ENCODE measurements at regions not wholly inside any gene's neighbourhood (a gene's known extent, or its start where the extent isn't known, plus 50 kb on each side); places are given as distances from the start of the nearest gene placed in this dataset.
"Not testable (repeated sequence)": the region's sequence is repeated elsewhere in the genome, so short reads cannot be mapped to it uniquely, and the experiment has no call there.

DNA sequence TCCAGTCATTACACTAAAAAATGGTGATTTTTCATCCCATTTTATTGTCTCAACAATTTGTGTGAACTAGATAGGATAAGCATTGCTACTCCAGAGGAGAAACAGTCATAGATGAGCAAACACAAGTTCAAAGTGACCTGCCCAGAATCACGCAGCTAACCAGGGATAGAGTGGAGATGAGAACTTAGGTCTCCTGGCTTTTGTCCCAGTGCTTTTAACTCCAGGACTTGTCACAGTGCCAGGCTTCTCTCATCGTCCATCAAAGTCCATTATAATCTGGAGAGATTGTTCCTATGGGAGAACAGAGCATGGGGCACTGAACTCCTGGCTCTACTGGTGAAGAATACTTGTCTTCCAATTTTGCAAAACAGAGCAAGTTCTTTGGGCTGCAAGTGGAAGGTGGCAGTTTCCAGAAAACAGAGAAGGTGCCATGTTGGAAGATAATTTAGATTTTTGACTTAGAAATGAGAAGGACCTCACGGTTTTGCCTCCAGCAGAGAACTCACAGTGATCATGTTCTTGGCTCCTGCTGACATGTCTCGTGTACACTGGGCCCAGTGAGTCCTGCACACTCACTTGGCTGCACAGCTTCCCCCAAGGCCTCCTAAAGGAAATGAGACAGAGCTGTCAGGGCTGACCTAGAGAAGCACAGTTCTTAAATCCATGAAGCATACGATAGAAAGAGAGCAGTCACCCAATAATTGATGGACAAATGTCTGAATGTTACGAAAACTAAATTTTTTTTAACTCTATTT is 322.9 kb upstream of the NRP1 start:
- DNase-seq (ENCODE audit: low read depth) = peak; percentile 92

DNA sequence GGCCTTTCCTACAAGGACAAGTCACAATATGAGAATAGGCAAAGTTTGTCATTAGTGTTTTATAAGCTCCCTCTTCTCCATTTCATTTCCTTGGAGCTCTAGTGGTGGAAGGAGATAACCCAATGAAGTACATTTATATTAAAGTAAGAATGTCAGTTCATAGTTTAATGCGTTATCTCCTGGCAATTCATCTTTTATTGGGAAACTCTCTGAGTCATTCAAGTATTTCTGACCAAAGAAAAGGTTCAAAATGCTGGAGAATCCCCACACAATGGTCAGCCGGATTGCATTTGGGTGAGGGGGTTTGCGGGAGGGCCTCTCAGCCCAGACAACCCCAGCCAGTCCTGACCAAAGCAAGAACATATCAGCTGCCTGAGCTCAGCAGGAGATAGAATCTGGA is 321.5 kb upstream of the NRP1 start:
- DNase-seq (ENCODE audit: low read depth) = peak; percentile 54

DNA sequence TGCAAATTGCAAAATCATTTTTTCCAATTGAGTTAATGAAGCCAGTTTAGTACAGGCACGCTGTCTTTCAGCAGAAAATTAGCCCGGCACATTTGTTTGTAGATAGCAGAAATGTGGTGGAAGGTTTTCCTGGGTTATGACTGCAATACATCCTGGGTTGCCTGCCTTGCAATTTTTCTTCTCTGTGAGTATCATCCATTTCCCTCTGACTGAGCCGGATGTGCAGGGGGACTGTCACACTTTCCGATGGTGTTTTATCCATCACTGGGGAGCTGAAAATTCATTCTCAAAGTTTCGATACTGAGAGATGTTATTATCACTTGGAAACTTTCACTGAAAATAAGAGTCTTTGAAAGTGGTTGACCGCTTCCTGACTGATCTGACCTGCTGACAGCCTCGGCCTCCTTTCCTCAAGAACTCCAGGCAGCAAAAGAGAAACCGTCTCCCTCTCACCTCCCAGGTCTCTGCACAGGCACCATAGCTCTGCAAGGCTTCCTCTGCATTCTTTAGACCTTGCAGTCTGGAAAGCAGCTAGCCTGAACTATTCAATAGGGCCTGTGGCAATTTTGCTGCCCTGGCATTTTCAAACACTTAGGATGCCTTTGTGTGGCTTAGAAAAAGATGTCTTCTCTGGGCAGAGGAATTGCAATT is 320.8 kb upstream of the NRP1 start:
- peak; percentile 70 for DNase-seq (ENCODE audit: low read depth)

DNA sequence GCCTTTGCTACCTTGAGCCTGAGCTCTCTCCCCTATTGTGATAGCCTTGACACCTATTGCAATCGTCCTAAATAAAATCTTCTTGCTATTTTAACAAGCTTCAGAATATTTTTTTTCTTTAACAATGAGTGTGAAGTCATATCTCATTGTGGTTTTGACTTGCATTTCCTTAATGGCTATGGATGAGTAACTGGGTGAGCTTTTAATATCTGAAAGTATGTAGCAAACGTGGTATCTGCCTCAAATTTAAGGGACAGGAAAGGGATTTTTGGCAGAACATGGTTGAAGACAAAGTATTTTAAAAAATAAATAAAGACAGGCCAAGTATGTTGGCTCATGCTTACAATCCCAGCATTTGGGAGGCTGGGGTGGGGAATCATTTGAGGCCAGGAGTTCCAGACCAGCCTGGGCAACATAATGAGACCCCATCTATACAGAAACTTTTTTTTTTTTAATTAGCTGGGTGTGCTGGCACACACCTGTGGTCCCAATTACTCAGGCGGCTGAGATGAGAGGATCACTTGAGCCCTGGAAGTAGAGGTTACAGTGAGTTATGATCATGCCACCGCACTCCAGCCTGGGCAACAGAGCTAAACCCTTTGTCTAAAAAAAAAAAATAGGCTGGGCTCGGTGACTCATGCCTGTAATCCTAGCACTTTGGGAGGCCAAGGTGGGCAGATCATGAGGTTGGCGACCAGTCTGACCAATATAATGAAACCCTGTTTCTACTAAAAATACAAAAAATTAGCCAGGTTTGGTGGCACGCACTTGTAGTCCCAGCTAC is 319.3 kb upstream of the NRP1 start:
- peak; percentile 82 for DNase-seq (ENCODE audit: low read depth)

DNA sequence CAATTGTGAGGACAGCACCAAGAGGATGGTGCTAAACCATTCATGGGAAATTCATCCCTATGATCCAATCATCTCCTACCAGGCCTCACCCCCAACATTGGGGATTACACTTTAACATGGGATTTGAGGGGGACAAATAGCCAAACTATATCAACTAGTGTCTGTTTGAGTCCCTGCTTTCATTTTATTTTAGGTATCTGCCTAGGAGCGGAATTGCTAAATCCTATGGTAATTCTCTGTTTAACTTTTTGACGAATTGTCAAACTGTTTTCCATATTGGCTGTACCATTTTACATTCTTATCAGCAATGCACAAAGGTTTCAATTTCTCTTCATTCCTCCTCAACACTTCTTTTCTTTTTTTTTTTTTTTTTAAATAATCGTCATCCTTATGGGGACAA is 318.4 kb upstream of the NRP1 start:
- DNase-seq (ENCODE audit: low read depth) = no peak

DNA sequence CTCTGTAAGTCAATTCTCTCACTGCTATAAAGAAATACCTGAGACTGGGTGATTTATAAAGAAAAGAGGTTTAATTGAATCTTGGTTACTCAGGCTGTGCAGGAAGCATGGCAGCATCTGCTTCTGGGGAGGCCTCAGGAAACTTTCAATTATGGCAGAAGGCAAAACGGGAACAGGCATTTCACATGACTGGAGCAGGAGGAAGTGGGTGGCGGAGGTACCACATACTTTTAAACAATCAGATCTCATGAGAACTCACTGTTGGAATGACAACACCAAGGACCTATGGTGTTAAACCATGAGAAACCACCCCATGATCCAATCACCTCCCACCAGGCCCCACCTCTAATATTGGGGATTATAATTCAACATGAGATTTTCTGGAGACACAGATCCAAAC is 315.7 kb upstream of the NRP1 start:
- not testable (repeated sequence) for DNase-seq (ENCODE audit: low read depth)

DNA sequence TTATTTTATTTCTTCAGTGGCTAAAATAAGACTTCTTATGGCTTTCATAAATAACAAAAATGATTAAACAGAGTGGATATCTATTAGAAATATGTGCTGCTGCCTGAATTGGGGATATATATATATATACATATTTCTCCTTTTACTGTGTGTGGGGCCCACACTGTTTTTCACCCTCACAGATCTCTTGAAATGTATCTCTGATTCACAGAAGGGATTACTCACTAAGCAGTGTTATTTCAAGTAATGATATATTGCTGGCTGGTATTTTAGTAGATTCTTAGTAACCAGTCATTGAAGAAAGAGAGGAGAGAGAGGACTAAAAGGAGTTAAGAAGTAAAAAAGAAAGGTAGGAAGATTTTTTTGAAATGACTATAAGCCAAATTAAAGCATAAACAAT is 308.6 kb upstream of the NRP1 start:
- peak; percentile 63 for DNase-seq (ENCODE audit: low read depth)

DNA sequence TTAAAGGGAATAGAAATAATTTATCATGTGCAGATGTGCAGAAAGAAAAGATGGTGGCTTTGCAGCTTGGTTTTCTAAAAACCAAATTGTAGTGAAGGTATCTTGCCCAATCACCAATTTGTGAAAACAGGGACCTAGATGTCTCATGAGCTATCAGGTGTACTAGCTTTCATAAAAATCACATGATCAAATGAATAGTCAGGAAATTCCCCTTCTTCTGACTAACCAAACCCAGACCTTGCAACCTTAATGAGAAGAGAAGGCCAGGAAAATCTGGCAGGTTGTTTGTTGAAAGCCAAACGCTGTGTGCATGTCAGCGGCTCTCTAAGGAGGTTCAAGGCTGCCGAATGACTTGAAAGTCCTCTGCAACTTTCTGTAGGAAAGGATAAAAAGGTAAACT is 304.4 kb upstream of the NRP1 start:
- DNase-seq (ENCODE audit: low read depth) = no peak

DNA sequence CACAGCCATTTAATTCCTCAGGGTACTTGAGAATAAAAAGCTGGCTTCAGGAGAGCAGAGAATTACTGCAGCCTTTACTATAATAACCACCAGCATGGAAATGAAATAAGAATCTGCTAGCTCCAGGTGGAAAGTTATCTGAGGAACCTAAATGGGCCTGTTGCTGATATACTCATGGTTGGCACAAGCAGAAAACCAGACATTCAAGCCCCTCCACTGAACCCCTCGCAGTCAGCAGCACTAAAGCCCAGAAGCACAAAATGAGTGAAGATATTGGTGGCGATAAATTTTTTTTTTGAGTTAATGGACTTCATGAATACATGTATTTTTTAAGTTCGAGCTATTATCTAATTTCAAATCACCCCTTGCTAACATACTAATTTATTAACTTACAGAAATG is 303.9 kb upstream of the NRP1 start:
- no peak for DNase-seq (ENCODE audit: low read depth)

DNA sequence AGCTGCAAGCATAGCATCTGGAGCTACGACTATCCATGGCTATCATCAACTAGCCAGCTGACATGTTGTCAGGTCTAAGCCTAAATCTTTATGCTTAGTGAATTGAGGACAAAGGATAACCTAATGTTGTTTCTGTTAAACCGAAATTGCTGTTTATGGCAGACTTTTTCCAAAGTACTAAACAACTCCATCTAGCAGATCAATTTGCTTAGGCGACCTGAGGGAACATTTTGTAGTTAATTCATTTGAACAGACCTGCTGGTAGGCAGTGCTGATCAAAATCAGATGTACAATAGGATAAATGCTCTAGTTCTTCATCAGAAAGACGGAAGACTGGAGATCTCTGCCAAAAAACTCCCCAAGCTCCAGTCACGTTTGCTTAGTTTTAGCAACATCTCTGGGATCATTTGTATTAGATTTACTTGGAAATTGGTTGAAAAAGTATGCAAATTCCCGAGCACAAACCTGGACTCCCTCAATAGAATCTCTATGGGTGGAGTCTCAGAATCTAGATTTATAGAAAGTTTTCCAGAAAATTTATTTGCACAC is 301.6 kb upstream of the NRP1 start:
- no peak for DNase-seq (ENCODE audit: low read depth)

DNA sequence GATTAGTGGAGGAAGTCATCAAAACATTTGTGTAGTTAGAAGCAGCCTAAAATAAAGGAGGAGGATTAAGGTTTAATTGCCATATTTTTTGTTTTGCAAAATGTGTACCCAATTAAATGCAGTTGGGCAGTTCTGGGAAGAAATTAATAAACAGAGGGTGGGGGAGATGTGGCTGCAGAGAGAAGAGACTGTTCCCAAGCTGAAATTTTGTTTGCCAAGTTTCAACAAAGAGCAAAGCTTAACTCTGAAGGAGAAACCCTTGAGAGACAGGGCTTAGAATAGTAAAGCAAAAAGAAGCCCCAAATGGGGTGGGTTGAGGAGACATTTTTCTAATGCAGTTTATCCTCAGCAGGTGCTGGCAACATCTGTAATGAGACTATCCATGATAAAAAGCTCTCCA is 298.0 kb upstream of the NRP1 start:
- DNase-seq (ENCODE audit: low read depth) = no peak

DNA sequence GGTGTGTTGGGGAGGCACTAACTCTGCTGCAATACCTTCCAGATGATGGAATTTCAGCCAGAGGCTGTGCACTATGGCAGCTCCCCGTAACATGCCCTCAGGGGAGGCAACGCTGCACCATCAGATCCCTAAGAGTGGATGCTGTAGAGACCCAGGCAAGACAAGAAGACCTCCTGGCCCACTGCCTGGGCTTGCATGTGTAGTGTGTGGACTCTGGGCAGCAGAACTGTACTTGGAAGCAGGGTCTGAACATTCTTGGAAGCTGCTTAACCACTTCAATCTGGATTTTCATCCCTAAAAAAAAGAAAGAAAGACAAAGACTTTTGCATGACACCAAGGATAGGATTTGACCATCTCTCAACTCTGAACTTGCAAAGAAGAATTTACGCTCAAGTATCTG is 297.5 kb upstream of the NRP1 start:
- peak; percentile 35 for DNase-seq (ENCODE audit: low read depth)

DNA sequence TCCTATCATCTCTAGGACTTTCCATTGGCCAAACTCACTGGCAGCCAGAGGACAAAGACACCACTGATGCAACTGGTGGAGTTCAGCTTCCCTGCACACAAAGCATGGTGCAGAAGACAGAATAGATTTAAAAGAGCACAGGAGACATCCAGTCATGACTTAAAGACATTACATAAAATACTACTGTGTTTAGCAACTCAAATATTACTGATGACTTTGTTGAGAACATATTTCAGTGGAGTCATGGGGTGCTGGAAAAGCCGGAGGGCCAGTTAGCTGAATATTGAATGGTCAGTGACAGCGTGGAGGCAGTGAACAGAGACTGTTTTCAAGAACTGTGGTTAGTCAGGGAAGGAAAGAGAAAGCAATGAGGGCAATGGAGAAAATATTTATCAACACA is 296.3 kb upstream of the NRP1 start:
- DNase-seq (ENCODE audit: low read depth) = no peak

DNA sequence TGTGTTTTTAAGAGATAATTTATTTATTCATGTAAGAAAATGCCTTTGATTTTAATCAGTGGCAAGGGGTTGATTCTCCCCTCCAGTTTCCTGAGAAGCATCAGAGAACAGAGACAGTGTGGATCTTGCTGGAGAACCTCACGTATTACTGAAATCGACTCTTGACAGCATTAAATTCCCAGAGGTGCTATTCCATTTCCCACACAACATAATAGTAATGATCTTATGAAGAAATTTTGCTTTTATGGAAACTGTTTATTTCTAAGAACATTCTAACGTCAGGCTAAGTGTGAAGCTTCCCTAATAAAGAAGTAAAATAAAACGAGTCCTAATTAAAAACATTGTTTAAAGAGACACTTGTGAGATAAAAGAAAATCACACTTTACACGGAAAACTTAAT is 293.1 kb upstream of the NRP1 start:
- no peak for DNase-seq (ENCODE audit: low read depth)

DNA sequence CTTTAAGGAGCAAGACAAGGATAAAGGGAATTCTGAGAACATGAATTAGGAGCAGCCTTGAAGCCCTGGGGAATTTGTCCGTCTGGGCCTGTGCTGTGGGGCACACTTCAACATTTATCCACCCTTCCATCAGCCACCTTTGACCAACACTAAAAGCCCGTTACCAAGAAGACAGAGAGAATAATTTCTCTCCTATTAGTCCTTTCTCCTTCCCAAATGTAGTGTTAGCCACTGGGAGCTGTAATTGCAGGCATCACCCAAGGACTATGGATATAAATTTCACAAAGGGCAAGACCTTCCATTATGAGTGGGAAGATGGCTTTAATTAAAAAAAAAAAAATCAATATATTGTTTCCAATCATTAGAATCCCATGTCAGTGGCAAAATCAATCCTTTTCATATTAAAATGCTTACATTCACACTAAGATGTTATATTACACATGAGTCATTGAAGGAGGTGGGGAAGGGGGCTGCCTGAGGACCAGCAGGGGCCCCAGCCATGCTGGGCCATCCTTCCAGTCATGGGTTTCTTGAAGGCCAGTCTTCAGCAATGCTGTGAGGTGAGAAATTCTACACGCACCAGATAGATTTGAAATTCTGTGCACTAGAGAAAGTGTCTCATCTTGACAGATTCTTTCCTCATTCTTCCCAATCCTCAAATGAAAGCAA is 292.5 kb upstream of the NRP1 start:
- DNase-seq (ENCODE audit: low read depth) = no peak

DNA sequence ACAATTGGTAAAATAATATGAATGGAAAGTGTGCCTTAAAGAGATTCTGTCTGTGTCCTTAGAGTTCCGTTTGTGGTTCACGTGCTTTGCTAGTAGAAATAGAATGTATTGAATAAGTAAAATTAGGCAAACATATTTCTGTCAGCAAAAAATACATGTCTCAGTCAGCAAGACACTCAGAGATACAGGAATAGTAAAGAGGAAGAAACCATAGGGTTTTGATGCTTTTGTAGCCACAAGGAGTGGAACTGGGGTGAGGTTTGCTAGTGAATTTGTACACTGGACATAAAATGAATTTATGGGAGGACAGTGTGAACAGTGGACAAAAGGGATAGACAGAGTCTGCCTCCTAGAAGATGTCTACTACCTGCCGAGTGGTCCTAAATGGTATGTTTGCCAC is 289.2 kb upstream of the NRP1 start:
- no peak for DNase-seq (ENCODE audit: low read depth)

DNA sequence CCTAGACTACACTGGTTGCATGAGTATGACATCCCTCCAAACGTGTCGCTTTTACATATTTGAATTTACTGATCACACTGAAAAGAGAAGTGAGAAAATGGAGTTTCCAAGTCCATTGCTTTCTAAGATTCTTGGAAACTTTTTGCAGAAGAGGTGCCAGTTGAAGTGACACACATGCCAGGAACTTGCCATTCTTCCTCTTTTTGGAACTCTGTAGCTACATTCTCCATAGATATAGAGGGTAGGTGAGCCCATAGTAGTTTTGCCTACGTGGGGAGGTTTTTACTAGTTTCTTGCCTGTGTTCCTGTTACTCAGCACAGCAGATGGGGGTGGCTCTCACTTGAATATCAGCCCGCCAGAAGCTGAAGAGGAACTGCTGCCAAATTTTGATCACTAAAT is 286.6 kb upstream of the NRP1 start:
- DNase-seq (ENCODE audit: low read depth) = no peak

DNA sequence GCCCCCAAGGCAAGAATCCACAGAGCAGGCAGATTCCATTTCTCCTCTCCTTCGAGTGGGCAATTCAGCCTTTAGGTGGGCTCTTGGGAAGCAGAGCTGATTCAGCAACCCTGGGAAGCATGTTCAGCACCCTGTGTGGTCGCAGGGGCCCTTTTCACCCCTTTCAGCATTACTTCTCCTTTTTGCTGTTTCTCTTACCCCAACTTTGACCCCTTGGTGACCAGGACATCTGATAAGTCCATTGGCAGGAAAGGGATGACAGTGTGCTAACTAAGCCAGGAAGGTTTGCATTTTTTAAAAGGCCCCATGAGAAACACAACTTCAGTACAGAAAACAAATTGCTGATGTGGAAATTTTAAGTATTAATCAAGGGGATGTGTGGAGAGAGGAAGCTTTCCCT is 283.7 kb upstream of the NRP1 start:
- DNase-seq (ENCODE audit: low read depth) = no peak

DNA sequence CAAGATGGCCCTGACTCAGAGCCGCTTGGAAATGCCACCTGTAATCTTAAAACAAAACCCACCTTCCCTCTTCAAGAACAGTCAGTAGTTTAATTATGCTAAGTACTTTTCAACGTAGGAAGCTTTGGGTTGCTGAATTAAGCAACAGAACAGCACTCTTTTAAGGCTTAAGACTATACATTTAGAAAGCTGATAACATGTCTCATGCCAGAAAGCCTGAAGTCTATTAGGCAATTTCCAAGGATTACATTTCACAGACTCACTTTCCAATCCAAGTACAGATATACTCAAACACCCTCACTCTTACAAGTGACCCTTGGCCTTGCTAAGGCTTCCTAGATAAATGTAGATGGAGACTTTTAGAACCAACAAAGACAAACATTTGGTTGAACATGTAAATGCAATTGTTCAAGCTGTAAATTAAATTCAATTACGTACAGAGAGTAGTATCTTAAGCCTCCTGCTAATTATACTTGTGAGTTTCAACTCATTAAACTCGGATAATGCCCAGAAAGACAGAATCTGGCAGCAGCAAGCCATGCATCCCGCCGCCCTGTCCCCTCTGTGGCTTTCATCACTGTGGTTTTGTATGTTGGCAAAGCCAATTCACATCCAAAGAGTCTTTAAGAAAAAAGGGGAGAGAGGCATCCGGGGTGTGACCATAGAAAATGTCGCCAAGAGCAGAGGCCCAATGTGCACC is 283.1 kb upstream of the NRP1 start:
- no peak for DNase-seq (ENCODE audit: low read depth)

DNA sequence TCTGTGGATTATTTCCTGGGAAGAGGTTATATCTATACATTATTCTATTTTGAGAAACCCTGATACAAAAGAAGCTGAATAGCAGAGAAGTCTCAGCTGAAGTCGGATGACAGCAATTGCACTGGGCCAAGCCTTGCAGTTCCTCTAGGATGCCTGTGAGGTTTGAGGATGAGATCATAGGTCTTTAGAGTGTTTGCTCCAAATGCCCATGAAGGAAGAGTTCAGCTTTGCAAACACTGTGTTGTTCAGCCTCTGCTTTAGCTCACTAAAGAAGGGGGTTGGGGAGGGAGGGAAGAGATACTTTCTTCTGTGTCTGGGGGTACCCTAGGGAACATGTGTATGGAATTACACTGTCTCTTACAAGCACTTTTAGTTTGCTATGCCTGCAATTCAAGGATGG is 282.5 kb upstream of the NRP1 start:
- no peak for DNase-seq (ENCODE audit: low read depth)

DNA sequence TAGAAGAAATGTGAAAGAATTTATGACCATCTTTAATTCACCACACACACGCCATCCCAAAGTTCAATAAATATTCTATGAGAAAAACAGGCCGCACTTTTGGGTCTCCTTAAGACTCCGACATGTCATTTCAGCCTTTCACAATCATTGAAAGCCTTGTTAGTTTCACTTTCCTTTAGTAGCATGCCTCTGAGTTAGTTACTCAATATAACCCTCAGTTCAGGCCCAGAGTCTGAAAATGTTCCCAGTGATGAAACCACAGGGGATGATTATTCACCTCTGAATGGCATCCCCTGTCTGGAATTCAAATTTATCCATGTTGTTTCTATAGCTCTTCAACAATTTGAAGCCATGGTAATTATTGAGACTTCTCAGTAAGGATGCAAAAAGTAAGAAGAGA is 278.1 kb upstream of the NRP1 start:
- peak; percentile 89 for DNase-seq (ENCODE audit: low read depth)

DNA sequence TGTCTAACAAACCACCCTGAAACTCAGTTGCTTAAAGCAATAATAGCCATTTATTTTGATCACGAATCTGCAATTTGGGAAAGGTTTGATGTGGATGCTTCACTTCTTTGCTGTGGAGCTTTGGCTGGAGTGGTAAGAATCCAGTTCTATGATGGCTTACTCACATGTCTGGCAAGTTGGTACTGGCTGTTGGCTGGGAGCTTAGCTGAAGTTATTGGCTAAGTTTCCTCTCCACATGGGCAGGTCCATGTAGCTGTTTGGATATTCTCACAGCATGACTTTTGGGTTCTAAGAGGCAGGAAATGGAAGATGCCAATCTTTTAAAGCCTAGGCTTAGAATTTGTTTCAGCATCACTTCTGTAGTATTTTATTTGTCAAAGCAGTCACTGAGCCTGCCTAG is 277.6 kb upstream of the NRP1 start:
- DNase-seq (ENCODE audit: low read depth) = peak; percentile 82

All from RPMI7951 (cell line).